ENCODE measurements at regions not wholly inside any gene's neighbourhood (a gene's known extent, or its start where the extent isn't known, plus 50 kb on each side); places are given as distances from the start of the nearest gene placed in this dataset.

DNA sequence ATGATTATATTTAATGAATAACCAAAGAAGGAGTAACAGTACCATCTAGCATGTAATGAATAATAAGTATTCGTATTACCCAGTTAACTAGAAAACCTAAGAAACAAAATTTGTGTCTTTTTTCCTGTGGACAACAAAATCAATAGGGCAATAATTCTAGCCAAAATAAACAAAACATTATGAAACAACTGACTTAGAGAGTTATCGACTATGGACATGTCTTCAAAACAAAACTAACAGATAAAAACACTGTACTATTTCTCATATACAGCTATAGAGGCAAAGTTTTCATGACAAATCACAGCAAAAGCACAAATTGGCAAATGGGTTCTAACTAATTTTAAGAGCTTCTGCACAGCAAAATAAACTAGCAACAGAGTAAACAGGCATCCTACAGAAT is 224.1 kb downstream of the ALX1 start:
- DNase-seq (ENCODE audit: extremely low read depth in 1 of 4, low spot score in 3 of 4) (no peak), ATAC-seq (no peak), FAIRE-seq (no peak)
- no peak overlapping the region for H3K4me3 ChIP-seq
- H3K9me3 ChIP-seq (replicated peaks; ENCODE audit: control insufficient read depth, insufficient read depth, low read depth, low read length) = no peaks in the 10 kb centered on the region
- in situ Hi-C loops (cut with MboI) (no loop called here), intact Hi-C loops (cut with micrococcal nuclease) (no loop called here)
- H3K36me3 ChIP-seq (ENCODE audit: control insufficient read depth, insufficient read depth, low read length) = no peaks in the 10 kb centered on the region
- no TSS peak for BruUV-seq (replicated peaks)
- no peak overlapping the region for H3K27ac ChIP-seq (ENCODE audit: extremely low read depth, low read depth, low read length)
- CTCF ChIA-PET (ENCODE audit: low intra/inter-chr PET ratio) = no interaction called here
- H2AFZ ChIP-seq (ENCODE audit: low read depth, low read length) = no peak overlapping the region
- no peak for TF ChIP-seq BMI1 (IDR thresholded peaks at IDR 0.05; ENCODE audit: low read length)
- TF ChIP-seq, protein P1, sequence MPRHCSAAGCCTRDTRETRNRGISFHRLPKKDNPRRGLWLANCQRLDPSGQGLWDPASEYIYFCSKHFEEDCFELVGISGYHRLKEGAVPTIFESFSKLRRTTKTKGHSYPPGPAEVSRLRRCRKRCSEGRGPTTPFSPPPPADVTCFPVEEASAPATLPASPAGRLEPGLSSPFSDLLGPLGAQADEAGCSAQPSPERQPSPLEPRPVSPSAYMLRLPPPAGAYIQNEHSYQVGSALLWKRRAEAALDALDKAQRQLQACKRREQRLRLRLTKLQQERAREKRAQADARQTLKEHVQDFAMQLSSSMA (CRISPR knock-in tag; IDR thresholded peaks at IDR 0.05) = no peak
- no peak for TF ChIP-seq DDX20 (tag; IDR thresholded peaks at IDR 0.05; ENCODE audit: low read depth)
- no peak for TF ChIP-seq HIVEP1 (CRISPR knock-in tag; IDR thresholded peaks at IDR 0.05)
- no peak for TF ChIP-seq GTF2F1 (IDR thresholded peaks at IDR 0.05; ENCODE audit: low read depth, low read length)
- no peak for TF ChIP-seq ZNF707 (CRISPR knock-in tag; conservative IDR thresholded peaks at IDR 0.05)
- TF ChIP-seq ZNF140 (CRISPR knock-in tag; IDR thresholded peaks at IDR 0.05) = no peak
- no peak for TF ChIP-seq HLTF (IDR thresholded peaks at IDR 0.05)
- TF ChIP-seq, protein P2, sequence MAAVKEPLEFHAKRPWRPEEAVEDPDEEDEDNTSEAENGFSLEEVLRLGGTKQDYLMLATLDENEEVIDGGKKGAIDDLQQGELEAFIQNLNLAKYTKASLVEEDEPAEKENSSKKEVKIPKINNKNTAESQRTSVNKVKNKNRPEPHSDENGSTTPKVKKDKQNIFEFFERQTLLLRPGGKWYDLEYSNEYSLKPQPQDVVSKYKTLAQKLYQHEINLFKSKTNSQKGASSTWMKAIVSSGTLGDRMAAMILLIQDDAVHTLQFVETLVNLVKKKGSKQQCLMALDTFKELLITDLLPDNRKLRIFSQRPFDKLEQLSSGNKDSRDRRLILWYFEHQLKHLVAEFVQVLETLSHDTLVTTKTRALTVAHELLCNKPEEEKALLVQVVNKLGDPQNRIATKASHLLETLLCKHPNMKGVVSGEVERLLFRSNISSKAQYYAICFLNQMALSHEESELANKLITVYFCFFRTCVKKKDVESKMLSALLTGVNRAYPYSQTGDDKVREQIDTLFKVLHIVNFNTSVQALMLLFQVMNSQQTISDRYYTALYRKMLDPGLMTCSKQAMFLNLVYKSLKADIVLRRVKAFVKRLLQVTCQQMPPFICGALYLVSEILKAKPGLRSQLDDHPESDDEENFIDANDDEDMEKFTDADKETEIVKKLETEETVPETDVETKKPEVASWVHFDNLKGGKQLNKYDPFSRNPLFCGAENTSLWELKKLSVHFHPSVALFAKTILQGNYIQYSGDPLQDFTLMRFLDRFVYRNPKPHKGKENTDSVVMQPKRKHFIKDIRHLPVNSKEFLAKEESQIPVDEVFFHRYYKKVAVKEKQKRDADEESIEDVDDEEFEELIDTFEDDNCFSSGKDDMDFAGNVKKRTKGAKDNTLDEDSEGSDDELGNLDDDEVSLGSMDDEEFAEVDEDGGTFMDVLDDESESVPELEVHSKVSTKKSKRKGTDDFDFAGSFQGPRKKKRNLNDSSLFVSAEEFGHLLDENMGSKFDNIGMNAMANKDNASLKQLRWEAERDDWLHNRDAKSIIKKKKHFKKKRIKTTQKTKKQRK (IDR thresholded peaks at IDR 0.05; ENCODE audit: borderline replicate concordance, low read depth, low read length) = no peak
- no peak for TF ChIP-seq JUND (IDR thresholded peaks at IDR 0.05; ENCODE audit: borderline replicate concordance, low read depth, low read length)
- TF ChIP-seq JUND (tag; IDR thresholded peaks at IDR 0.05; ENCODE audit: borderline replicate concordance, low read depth, low read length) = no peak
- no peak for TF ChIP-seq GTF2E2 (tag; IDR thresholded peaks at IDR 0.05)
- TF ChIP-seq FOXK2 (conservative IDR thresholded peaks at IDR 0.05 in 1 of 2, IDR thresholded peaks at IDR 0.05 in 1 of 2; ENCODE audit: low read depth in 2 of 2) = no peak
- H3K27me3 ChIP-seq (ENCODE audit: control insufficient read depth in 2 of 2, insufficient read depth in 2 of 2, low read length in 2 of 2) = no peaks in the 10 kb centered on the region
- POLR2A ChIA-PET = no interaction called here
- H4K20me1 ChIP-seq (replicated peaks; ENCODE audit: control insufficient read depth, insufficient read depth, low read length) = no peaks in the 10 kb centered on the region
- H3K4me2 ChIP-seq (ENCODE audit: insufficient read depth, low read length) = no peak overlapping the region
- WGBS (ENCODE audit: insufficient coverage, low coverage, missing lambda C conversion rate) = 5% methylated on average over 2 of the region's 2 CpGs
- H3K9ac ChIP-seq (ENCODE audit: insufficient read depth in 1 of 2, low read depth in 2 of 2, low read length in 2 of 2) = no peak overlapping the region
- H3K79me2 ChIP-seq (ENCODE audit: control insufficient read depth, insufficient read depth, low read length) = no peaks in the 10 kb centered on the region
- no peaks in the 10 kb centered on the region for H3K9me1 ChIP-seq (ENCODE audit: control insufficient read depth, insufficient read depth, low read length)
- no peaks in the 10 kb centered on the region for H3K4me1 ChIP-seq (replicated peaks in 1 of 2; ENCODE audit: control insufficient read depth in 2 of 2, insufficient read depth in 2 of 2, low read length in 2 of 2)

Measured in K562 (cell line).